ENCODE measurements at regions not wholly inside any gene's neighbourhood (a gene's known extent, or its start where the extent isn't known, plus 50 kb on each side); places are given as distances from the start of the nearest gene placed in this dataset.

GRCh38 chr1:234844479-234845031 lies 234.6 kb upstream of the IRF2BP2 start:
- Mint-ChIP-seq H3K4me3 (ENCODE audit: unreplicated experiment) (no peak overlapping the region), H3K4me1 (ENCODE audit: unreplicated experiment) (peaks cover 77% of the 10 kb centered on the region), H3K9me3 (ENCODE audit: unreplicated experiment) (no peaks in the 10 kb centered on the region), H3K27me3 (ENCODE audit: unreplicated experiment) (peaks cover 9% of the 10 kb centered on the region), H3K27ac (ENCODE audit: unreplicated experiment) (peak overlapping the region; percentile 94), H3K36me3 (ENCODE audit: low read depth, unreplicated experiment) (no peaks in the 10 kb centered on the region)
- TF ChIP-seq CTCF (IDR thresholded peaks at IDR 0.05; ENCODE audit: unreplicated experiment), result no peak
- DNase-seq (ENCODE audit: low spot score), result peak; percentile 52

- no peaks in the 10 kb centered on the region for H3K36me3 Mint-ChIP-seq (ENCODE audit: low read depth, unreplicated experiment)
- H3K27me3 Mint-ChIP-seq (ENCODE audit: unreplicated experiment), result peaks cover 9% of the 10 kb centered on the region
- no peak for TF ChIP-seq CTCF (IDR thresholded peaks at IDR 0.05; ENCODE audit: unreplicated experiment)
- peak overlapping the region; percentile 94 for H3K27ac Mint-ChIP-seq (ENCODE audit: unreplicated experiment)
- H3K4me1 Mint-ChIP-seq (ENCODE audit: unreplicated experiment), result peaks cover 71% of the 10 kb centered on the region
- DNase-seq (ENCODE audit: low spot score), result no peak
- H3K4me3 Mint-ChIP-seq (ENCODE audit: unreplicated experiment), result no peak overlapping the region
- no peaks in the 10 kb centered on the region for H3K9me3 Mint-ChIP-seq (ENCODE audit: unreplicated experiment)
Observed at GRCh38 chr1:234843946-234844345, 234.0 kb upstream of the IRF2BP2 start.

GRCh38 chr1:234842726-234843641 lies 233.0 kb upstream of the IRF2BP2 start:
- Mint-ChIP-seq H3K4me3 (ENCODE audit: unreplicated experiment) (no peak overlapping the region), H3K36me3 (ENCODE audit: low read depth, unreplicated experiment) (no peaks in the 10 kb centered on the region), H3K4me1 (ENCODE audit: unreplicated experiment) (peaks cover 66% of the 10 kb centered on the region), H3K27ac (ENCODE audit: unreplicated experiment) (peak overlapping the region; percentile 65), H3K9me3 (ENCODE audit: unreplicated experiment) (no peaks in the 10 kb centered on the region), H3K27me3 (ENCODE audit: unreplicated experiment) (peaks cover 9% of the 10 kb centered on the region)
- no peak for TF ChIP-seq CTCF (IDR thresholded peaks at IDR 0.05; ENCODE audit: unreplicated experiment)
- DNase-seq (ENCODE audit: low spot score), result no peak

- H3K27ac Mint-ChIP-seq (ENCODE audit: unreplicated experiment), result no peak overlapping the region
- no peaks in the 10 kb centered on the region for H3K36me3 Mint-ChIP-seq (ENCODE audit: low read depth, unreplicated experiment)
- peaks cover 56% of the 10 kb centered on the region for H3K4me1 Mint-ChIP-seq (ENCODE audit: unreplicated experiment)
- H3K4me3 Mint-ChIP-seq (ENCODE audit: unreplicated experiment), result no peak overlapping the region
- no peaks in the 10 kb centered on the region for H3K9me3 Mint-ChIP-seq (ENCODE audit: unreplicated experiment)
- no peak for DNase-seq (ENCODE audit: low spot score)
- H3K27me3 Mint-ChIP-seq (ENCODE audit: unreplicated experiment), result peaks cover 9% of the 10 kb centered on the region
- no peak for TF ChIP-seq CTCF (IDR thresholded peaks at IDR 0.05; ENCODE audit: unreplicated experiment)
Observed at GRCh38 chr1:234841710-234842231, 231.8 kb upstream of the IRF2BP2 start.

GRCh38 chr1:234841281-234841680 lies 231.3 kb upstream of the IRF2BP2 start:
- Mint-ChIP-seq H3K27me3 (ENCODE audit: unreplicated experiment) (peaks cover 7% of the 10 kb centered on the region), H3K9me3 (ENCODE audit: unreplicated experiment) (no peaks in the 10 kb centered on the region), H3K36me3 (ENCODE audit: low read depth, unreplicated experiment) (no peaks in the 10 kb centered on the region), H3K27ac (ENCODE audit: unreplicated experiment) (no peak overlapping the region), H3K4me3 (ENCODE audit: unreplicated experiment) (no peak overlapping the region), H3K4me1 (ENCODE audit: unreplicated experiment) (peaks cover 53% of the 10 kb centered on the region)
- no peak for DNase-seq (ENCODE audit: low spot score)
- TF ChIP-seq CTCF (IDR thresholded peaks at IDR 0.05; ENCODE audit: unreplicated experiment), result no peak
